CD14-positive monocyte (primary cell): ENCODE measurements at regions not wholly inside any gene's neighbourhood (a gene's known extent, or its start where the extent isn't known, plus 50 kb on each side); places are given as distances from the start of the nearest gene placed in this dataset.

Experiments used
- DNase-seq, 3 donors: peaks; one replicate each; pipeline ENCODE4 v3.0.0-alpha.2; 2011 to 2022
- H2AFZ ChIP-seq: 2 replicates; pipeline ENCODE4 v1.6.0; 2012; ENCODE audit warnings: mild to moderate bottlenecking, low read depth, low read length, inconsistent platforms; ENCODE audit not compliant: insufficient read depth, poor library complexity, severe bottlenecking
- H3K27ac ChIP-seq, 2 donors: 1 replicate in 1 of 2; 2 replicates in 1 of 2; pipeline ENCODE4 v1.5.1; 2012 to 2013; ENCODE audit warnings: low read length in 2 of 2, control low read depth in 1 of 2, inconsistent platforms in 1 of 2, low read depth in 1 of 2, mild to moderate bottlenecking in 1 of 2
- H3K27me3 ChIP-seq, 2 donors: one replicate each; pipeline versions ENCODE4 v1.6.0 to v1.6.1; 2011 to 2013; ENCODE audit warnings: low read length in 2 of 2; ENCODE audit not compliant: control insufficient read depth in 2 of 2, insufficient read depth in 2 of 2
- H3K36me3 ChIP-seq, 2 donors: replicated peaks in 1 of 2; 1 replicate in 1 of 2; 2 replicates in 1 of 2; pipeline versions ENCODE4 v1.5.1 to v1.6.1; 2012 to 2013; ENCODE audit warnings: low read length in 2 of 2, control low read depth in 1 of 2, inconsistent platforms in 1 of 2, mild to moderate bottlenecking in 1 of 2; ENCODE audit not compliant: insufficient read depth in 2 of 2, control insufficient read depth in 1 of 2
- H3K4me1 ChIP-seq, 2 donors: 1 replicate in 1 of 2; 2 replicates in 1 of 2; pipeline versions ENCODE4 v1.5.1 to v1.6.1; 2012 to 2013; ENCODE audit warnings: low read length in 2 of 2, control low read depth in 1 of 2, inconsistent platforms in 1 of 2, mild to moderate bottlenecking in 1 of 2, moderate library complexity in 1 of 2; ENCODE audit not compliant: insufficient read depth in 2 of 2, control insufficient read depth in 1 of 2
- H3K4me2 ChIP-seq: replicated peaks from 2 replicates; pipeline ENCODE3; 2012; ENCODE audit warnings: low read length, moderate library complexity, mild to moderate bottlenecking; ENCODE audit not compliant: poor library complexity, severe bottlenecking; ENCODE audit errors: extremely low read depth
- H3K4me3 ChIP-seq, 3 experiments: fragments of 200-600 bp in 1 of 3; sonication (generic) in 1 of 3; replicated peaks in 1 of 3; 1 replicate in 2 of 3; 2 replicates in 1 of 3; pipeline ENCODE4 v1.5.1; 2011 to 2013; ENCODE audit warnings: low read length in 3 of 3, mild to moderate bottlenecking in 3 of 3, control low read depth in 2 of 3, low read depth in 2 of 3, inconsistent platforms in 1 of 3, moderate library complexity in 1 of 3
- H3K79me2 ChIP-seq: 2 replicates; pipeline ENCODE4 v1.6.0; 2012; ENCODE audit warnings: mild to moderate bottlenecking, control low read depth, inconsistent platforms, low read length, moderate library complexity; ENCODE audit not compliant: insufficient read depth
- H3K9ac ChIP-seq: 2 replicates; pipeline ENCODE4 v1.6.0; 2017; ENCODE audit warnings: low read length, mild to moderate bottlenecking; ENCODE audit not compliant: insufficient read depth, poor library complexity, severe bottlenecking
- H3K9me3 ChIP-seq, 2 donors: replicated peaks in 1 of 2; 1 replicate in 1 of 2; 2 replicates in 1 of 2; pipeline versions ENCODE4 v1.5.1 to v1.6.1; 2012 to 2013; ENCODE audit warnings: low read length in 2 of 2, control low read depth in 1 of 2; ENCODE audit not compliant: control insufficient read depth in 1 of 2, insufficient read depth in 1 of 2
- H4K20me1 ChIP-seq: 2 replicates; pipeline ENCODE4 v1.6.0; 2012; ENCODE audit warnings: mild to moderate bottlenecking, low read length, control low read depth, moderate library complexity; ENCODE audit not compliant: insufficient read depth
- H3K27ac Mint-ChIP-seq, 7 donors: one replicate each; pipeline ENCODE4 v1.8.0; 2020; ENCODE audit warnings: mild to moderate bottlenecking in 7 of 7, mixed read lengths in 7 of 7, moderate library complexity in 6 of 7, inconsistent platforms in 2 of 7
- H3K27me3 Mint-ChIP-seq, 3 donors: one replicate each; pipeline ENCODE4 v1.8.0; 2021 to 2022; ENCODE audit warnings: low read depth in 3 of 3, mild to moderate bottlenecking in 3 of 3, mixed read lengths in 3 of 3, moderate library complexity in 3 of 3, inconsistent platforms in 1 of 3
- H3K36me3 Mint-ChIP-seq, 2 donors: one replicate each; pipeline ENCODE4 v1.8.0; 2020; ENCODE audit warnings: mixed read lengths in 2 of 2, inconsistent platforms in 1 of 2, mild to moderate bottlenecking in 1 of 2
- H3K4me1 Mint-ChIP-seq: one replicate; pipeline ENCODE4 v1.8.0; 2020; ENCODE audit warnings: mild to moderate bottlenecking, mixed read lengths
- H3K4me3 Mint-ChIP-seq, 2 donors: one replicate each; pipeline ENCODE4 v1.8.0; 2020; ENCODE audit warnings: mild to moderate bottlenecking in 2 of 2, mixed read lengths in 2 of 2, moderate library complexity in 1 of 2
- H3K9me3 Mint-ChIP-seq, 7 donors: one replicate each; pipeline ENCODE4 v1.8.0; 2020 to 2022; ENCODE audit warnings: mixed read lengths in 7 of 7, mild to moderate bottlenecking in 6 of 7, moderate library complexity in 6 of 7, inconsistent platforms in 2 of 7
- CTCF ChIP-seq: fragments of 200-600 bp; IDR thresholded peaks from one replicate; pipeline ENCODE4 v1.8.0; 2022; ENCODE audit warnings: antibody characterized with exemption, mild to moderate bottlenecking
- WGBS: methylation state at CpG from one replicate; pipeline ENCODE4 v1.1.5; 2013; ENCODE audit warnings: missing lambda C conversion rate; ENCODE audit not compliant: insufficient coverage; 5-methylcytosine and 5-hydroxymethylcytosine counted together
- intact Hi-C, 2 donors: fragments of 100-400 bp; cut with micrococcal nuclease; formaldehyde crosslinking; loops; one replicate each; pipeline versions ENCODE4 v1.15.0 to v1.15.1; 2023

DNA sequence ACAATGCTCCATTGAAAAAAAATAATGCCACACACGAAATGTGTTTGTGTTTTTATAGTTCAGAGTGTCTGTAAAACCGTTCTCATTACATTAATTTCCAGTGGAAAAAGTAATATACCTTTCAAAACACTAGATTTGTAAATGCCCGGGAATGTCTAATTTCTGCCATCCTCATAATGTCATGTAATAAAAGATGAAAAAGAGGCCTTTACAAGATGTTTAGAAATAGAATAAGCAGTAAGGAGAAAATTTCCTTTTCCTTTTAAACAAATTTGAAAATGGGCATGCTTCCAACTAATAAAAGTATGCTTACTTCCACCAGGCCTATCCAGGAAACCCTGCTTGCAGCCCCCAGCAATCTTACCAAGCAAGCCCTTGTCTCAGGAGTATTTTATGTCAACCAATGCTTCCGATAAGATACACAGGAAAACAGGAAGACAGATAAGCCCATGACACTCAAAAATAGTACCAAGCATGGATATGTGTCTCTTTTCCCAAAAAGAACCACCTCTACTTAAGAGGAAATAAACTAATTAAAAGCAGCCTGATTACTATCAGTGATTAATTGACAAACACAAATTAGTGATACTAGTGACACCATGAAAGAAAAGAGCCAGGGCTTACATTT lies 894.7 kb upstream of the INTU start:
- Mint-ChIP-seq H3K27ac (no peak overlapping the region), H3K4me1 (no peaks in the 10 kb centered on the region), H3K27me3 (no peaks in the 10 kb centered on the region), H3K9me3 (peaks cover 0 to 3% (median 0%) of the 10 kb centered on the region in 7 donors), H3K4me3 (no peak overlapping the region), H3K36me3 (no peaks in the 10 kb centered on the region)
- DNase-seq: no peak
- Histone ChIP-seq H3K4me3 (no peak overlapping the region), H3K4me2 (no peak overlapping the region), H3K27ac (no peak overlapping the region), H4K20me1 (no peaks in the 10 kb centered on the region), H2AFZ (no peak overlapping the region), H3K4me1 (no peaks in the 10 kb centered on the region), H3K36me3 (no peaks in the 10 kb centered on the region), H3K9me3 (no peaks in the 10 kb centered on the region), H3K9ac (no peak overlapping the region), H3K79me2 (no peaks in the 10 kb centered on the region), H3K27me3 (no peaks in the 10 kb centered on the region)
- intact Hi-C loops: no loop called here
- no CpG with 5 or more reads among the region's 4 CpGs for WGBS
- no peak for TF ChIP-seq CTCF

DNA sequence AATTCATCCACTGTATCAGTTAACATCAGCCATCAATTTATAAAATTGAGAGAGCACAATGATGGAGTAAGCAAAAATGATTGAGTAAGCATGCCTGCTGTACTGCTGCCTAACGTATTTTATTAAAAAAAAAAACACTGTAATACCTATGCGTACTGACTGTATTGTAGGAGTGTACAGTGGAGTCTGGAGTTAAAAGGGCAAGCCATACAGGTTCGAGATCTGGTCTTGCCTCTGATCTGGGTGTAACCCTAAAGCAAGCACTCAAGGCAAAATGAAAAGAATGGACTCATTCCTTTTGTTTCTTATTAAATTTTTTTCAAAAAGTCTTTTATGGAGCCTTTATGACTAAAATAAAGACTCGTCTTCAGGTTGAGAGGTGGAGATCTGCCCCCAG lies 894.2 kb upstream of the INTU start:
- Histone ChIP-seq H3K4me1 (no peaks in the 10 kb centered on the region), H3K4me3 (no peak overlapping the region), H3K9me3 (no peaks in the 10 kb centered on the region), H3K4me2 (no peak overlapping the region), H3K27me3 (no peaks in the 10 kb centered on the region), H3K36me3 (no peaks in the 10 kb centered on the region), H4K20me1 (no peaks in the 10 kb centered on the region), H3K9ac (no peak overlapping the region), H2AFZ (no peak overlapping the region), H3K79me2 (no peaks in the 10 kb centered on the region), H3K27ac (no peak overlapping the region)
- Mint-ChIP-seq H3K27ac (no peak overlapping the region), H3K9me3 (peaks cover 0 to 3% (median 0%) of the 10 kb centered on the region in 7 donors), H3K4me3 (no peak overlapping the region), H3K4me1 (no peaks in the 10 kb centered on the region), H3K36me3 (no peaks in the 10 kb centered on the region), H3K27me3 (no peaks in the 10 kb centered on the region)
- intact Hi-C loops: no loop called here
- TF ChIP-seq CTCF: no peak
- no peak for DNase-seq
- WGBS: no CpG with 5 or more reads among the region's 4 CpGs
